Left renal cortex interstitium (tissue), 4 donors: ENCODE measurements at regions not wholly inside any gene's neighbourhood (a gene's known extent, or its start where the extent isn't known, plus 50 kb on each side); places are given as distances from the start of the nearest gene placed in this dataset.
A peak's percentile ranks its signal among the peaks of the same experiment; 100 is the strongest.
"Not testable (repeated sequence)": the region's sequence is repeated elsewhere in the genome, so short reads cannot be mapped to it uniquely, and the experiment has no call there.

Source experiments
- DNase-seq, 4 donors: peaks; one replicate each; pipeline ENCODE4 v3.0.0-alpha.2; 2013; ENCODE audit warnings: low read depth in 4 of 4, low spot score in 2 of 4, missing footprints in 1 of 4

DNA sequence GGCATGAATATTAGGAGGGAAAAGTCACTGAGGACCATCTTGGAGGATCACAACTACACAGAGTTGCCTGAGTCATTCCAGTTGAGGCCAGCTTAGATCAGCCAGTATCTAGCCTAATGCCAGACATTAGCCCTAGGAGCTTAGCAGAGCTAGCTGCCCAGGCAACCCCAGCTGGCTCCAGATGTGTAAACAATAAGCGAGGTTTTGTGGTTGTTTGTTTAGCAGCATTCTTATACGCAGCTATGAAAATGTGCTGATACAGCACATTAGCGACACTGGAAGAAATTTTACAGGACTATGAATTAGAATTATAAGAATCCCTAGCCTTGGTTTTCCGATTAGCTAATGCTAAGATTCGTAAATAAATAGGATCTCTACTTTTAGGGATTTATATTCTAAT, 59.3 kb downstream of the BTBD3 start:
- DNase-seq: no peak

DNA sequence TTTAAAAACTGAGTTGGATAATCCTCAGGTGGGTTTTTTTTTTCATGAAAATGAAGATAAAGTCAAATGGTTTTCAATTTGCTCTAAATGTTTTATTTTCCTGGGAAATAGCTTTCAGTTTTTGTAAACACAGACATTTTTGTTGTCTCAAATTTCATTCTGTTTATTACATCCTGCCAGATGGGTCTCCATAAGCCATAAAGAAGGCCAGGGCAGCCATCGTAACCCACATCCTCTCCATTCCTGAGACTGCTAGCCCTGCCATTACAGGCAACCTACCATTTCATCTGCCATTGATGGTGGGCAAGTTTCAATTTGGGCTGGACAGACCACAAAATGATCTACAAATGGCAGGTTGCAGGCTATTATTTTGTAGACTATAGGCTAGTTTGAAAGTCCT, 60.8 kb downstream of the BTBD3 start:
- no peak for DNase-seq

DNA sequence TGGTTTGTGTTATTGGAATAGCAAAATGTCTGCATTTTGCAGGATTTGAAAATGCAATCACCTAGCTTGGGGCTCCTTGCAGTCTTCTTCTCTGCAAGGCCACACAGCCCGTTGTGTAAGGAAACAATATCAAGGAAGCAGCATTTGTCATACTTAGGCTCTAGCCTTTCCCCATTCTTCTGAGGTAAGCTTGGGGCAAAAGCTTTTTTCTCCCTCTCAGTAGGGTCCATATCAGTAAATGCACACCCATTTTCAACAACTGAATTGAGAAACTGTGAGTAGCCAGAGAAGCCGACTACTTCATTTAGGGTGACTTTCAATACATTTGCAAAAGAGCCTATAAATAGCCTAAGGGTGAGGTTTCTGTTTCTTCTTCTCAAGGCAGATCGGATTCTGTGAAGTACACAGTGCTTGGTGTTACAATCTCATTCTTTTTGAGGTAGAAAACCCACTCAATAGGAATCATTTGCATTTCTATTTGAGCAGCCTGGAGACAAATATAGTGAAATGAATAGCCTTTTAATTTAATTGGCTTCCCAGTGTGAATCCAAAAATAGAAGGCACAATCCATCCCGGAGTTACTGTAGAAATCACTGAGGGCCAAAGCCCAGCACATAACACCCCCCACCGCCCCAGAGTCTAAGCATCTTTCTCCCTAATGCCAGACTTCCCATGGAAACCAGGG, 61.8 kb downstream of the BTBD3 start:
- DNase-seq: no peak

- DNase-seq: no peak
Observed at GRCh38 chr20:11980263-11980662, 62.6 kb downstream of the BTBD3 start.

DNA sequence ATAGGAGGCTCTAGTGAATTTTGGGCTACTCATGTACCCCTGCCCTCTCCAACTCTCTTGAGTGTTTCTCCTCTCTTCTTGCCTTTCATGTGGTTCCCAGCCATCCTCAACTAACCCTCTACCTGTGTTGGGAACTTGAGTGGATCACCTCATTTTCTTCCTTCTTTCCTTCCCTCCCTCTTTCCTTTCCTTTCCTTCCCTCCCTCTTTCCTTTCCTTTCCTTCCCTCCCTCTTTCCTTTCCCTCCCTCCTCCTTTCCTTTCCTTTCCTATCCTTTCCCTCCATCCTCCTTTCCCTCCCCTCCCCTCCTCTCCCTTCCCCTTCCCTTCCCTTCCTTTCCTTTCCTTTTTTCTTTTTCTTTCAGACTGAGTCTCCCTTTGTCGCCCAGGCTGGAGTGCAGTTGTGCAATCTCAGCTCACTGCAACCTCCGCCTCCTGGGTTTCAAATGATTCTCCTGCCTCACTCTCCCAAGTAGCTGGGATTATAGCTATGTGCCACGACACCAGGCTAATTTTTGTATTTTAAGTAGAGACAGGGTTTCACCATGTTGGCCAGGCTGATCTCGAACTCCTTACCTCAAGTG, 63.8 kb downstream of the BTBD3 start:
- no peak for DNase-seq

GRCh38 chr20:11982289-11982954, 64.7 kb downstream of the BTBD3 start:
- no peak for DNase-seq

- DNase-seq: no peak
Observed at GRCh38 chr20:11982955-11983470, 65.3 kb downstream of the BTBD3 start.

DNA sequence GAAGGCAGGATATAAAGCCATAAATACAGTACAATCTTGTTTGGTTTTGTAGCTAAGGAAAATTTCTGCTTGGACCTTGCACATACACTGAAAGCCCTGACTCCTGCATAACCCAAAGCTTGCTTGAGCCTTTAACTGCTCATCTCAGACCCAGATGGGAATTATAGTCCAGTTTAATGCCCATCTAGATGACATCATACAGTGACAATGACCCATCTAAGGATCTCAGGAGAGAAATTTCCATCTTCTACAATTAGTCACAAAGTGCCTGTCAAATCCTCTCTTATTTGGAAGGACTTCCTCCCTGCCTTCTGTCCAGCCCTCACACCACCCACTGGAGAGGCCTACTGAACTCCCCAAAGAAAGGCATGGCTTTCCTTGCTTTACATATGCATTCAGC, 69.3 kb downstream of the BTBD3 start:
- DNase-seq: no peak

GRCh38 chr20:11987526-11987925, 69.8 kb downstream of the BTBD3 start:
- no peak for DNase-seq

- DNase-seq: no peak
Observed at GRCh38 chr20:11989018-11989771, 71.5 kb downstream of the BTBD3 start.

- no peak for DNase-seq
Observed at GRCh38 chr20:11992426-11992825, 74.7 kb downstream of the BTBD3 start.

DNA sequence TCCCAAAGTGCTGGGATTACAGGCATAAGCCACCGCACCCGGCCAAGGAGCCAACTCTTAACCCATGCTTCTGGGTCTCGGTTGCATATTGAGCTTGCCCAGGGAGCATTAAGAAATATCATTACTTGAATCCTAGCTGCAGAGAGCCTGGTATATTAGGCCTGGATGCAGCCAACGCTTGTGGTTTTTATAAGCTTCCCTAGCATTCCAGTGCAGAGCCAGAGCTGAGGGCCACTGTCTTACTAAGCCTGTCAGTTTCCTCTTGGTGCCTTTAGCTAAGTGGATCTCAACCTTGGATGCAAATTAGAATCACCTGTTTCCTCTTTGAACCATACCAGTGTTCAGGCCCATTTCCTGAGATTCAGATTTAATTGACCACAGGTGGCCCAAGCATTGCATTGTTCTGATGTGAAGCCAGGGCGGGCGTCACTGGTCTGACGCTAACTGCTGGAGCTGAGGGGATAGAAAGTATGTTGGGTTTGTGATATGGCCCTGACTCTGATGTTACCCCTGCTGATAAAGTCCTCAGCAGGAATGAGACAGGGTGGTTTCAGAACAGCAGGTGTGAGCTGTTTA, 76.3 kb downstream of the BTBD3 start:
- DNase-seq: no peak

GRCh38 chr20:11995805-11996567, 78.3 kb downstream of the BTBD3 start:
- no peak for DNase-seq

- not testable (repeated sequence) for DNase-seq
Observed at GRCh38 chr20:12004776-12005175, 87.1 kb downstream of the BTBD3 start.

- peak in 2 of 4 donors; percentile 11 to 21 for DNase-seq
Observed at GRCh38 chr20:12012241-12013222, 94.8 kb downstream of the BTBD3 start.

DNA sequence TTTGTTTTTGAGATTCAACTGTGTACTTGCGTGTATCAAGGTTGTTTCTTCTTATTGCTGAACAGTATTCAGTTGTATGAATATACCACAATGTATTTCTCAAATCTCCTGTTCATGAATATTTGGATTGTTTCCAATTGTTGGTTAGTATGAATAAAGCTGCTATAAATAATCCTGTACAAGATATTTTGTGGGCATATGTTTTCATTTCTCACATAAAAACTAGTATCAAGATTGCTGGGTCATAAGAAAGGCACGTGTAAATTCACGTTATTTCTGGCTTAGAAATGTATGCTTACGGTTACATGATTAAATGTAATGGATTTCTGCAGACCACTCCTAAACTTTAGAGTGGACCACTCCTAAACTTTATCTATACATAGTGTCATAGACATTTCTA, 96.6 kb downstream of the BTBD3 start:
- DNase-seq: no peak

DNA sequence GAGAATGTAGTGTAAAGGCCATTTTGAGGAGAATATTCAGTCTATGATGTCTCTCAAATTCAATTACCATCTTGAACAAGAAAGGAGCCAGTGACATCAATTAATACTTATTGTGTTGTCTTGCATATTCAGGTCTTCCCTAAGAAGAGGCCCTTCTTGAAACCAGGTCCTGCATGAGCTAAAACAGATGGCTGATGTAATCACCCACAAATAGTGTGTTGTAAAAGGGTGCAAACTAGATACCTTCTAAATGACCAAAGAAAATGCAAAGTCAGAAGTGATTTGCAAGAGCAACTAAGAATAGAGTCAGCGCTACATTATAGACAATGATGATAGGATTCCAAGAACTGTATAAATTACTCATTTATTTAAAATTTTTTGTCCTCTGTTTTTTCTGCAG, 97.0 kb downstream of the BTBD3 start:
- no peak for DNase-seq

DNA sequence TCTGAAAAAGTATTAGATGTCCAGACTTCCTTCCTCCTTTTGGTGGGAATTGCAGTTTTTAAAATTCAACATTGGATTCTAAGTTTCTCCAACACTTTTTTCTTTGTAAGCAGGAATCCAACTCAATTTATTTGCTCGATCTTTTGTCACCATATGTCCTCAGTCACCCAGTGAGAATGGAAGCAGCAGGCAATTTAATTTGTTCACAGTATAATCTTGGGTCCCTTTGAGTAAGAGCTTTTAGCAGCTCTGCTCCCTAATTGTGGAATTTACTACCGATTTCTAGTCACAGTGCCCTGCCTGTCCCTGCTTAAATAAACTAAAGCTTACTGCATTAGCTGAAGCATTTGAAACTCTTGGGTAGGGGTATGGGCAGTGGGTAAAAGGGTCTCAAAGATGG, 98.6 kb downstream of the BTBD3 start:
- DNase-seq: no peak

GRCh38 chr20:12019715-12020114, 102.0 kb downstream of the BTBD3 start:
- DNase-seq: no peak
